ENCODE measurements at regions not wholly inside any gene's neighbourhood (a gene's known extent, or its start where the extent isn't known, plus 50 kb on each side); places are given as distances from the start of the nearest gene placed in this dataset.

GRCh38 chr1:228852024-228852423 lies 116.7 kb downstream of the RHOU start:
- TF ChIP-seq CTCF (IDR thresholded peaks at IDR 0.05) (no peak), POLR2A (IDR thresholded peaks at IDR 0.05) (peak; percentile 10), POLR2AphosphoS5 (IDR thresholded peaks at IDR 0.05) (no peak)
